Transverse colon (tissue), 4 donors: ENCODE measurements at regions not wholly inside any gene's neighbourhood (a gene's known extent, or its start where the extent isn't known, plus 50 kb on each side); places are given as distances from the start of the nearest gene placed in this dataset.

Experiments used
- DNase-seq: peaks from one replicate; pipeline ENCODE4 v3.0.0-alpha.2; 2019
- H3K27ac ChIP-seq, 4 donors: fragments of 200-600 bp; sonication (generic); 2 replicates each; pipeline ENCODE4 v1.5.1; 2016 to 2018; ENCODE audit warnings: inconsistent platforms in 4 of 4
- H3K27me3 ChIP-seq: fragments of 200-600 bp; sonication (generic); 2 replicates; pipeline ENCODE4 v1.5.1; 2017; ENCODE audit warnings: inconsistent platforms
- H3K36me3 ChIP-seq, 4 donors: fragments of 200-600 bp; sonication (generic); 2 replicates each; pipeline ENCODE4 v1.5.1; 2017 to 2019; ENCODE audit warnings: inconsistent platforms in 4 of 4
- H3K4me1 ChIP-seq, 4 donors: fragments of 200-600 bp; sonication (generic); 2 replicates each; pipeline ENCODE4 v1.5.1; 2017 to 2020; ENCODE audit warnings: inconsistent platforms in 4 of 4
- H3K4me3 ChIP-seq, 4 donors: fragments of 200-600 bp; sonication (generic); 1 replicate in 1 of 4; 2 replicates in 3 of 4; pipeline versions ENCODE4 v1.5.1 to v1.6.1; 2017 to 2019; ENCODE audit warnings: inconsistent platforms in 4 of 4
- H3K9me3 ChIP-seq, 2 donors: fragments of 200-600 bp; sonication (generic); 2 replicates each; pipeline ENCODE4 v1.5.1; 2017 to 2019; ENCODE audit warnings: inconsistent platforms in 2 of 2
- EP300 ChIP-seq: sonication (generic); formaldehyde crosslinking; IDR thresholded peaks from one replicate; pipeline ENCODE4 v1.6.1; 2017; ENCODE audit warnings: antibody characterized with exemption, low read depth
- POLR2A ChIP-seq: fragments of 450-650 bp; IDR thresholded peaks from one replicate; pipeline ENCODE4 v1.6.1; 2016; ENCODE audit warnings: antibody characterized with exemption, mild to moderate bottlenecking, moderate library complexity
- POLR2AphosphoS5 ChIP-seq, 3 donors: sonication (generic); formaldehyde crosslinking; IDR thresholded peaks; one replicate each; pipeline ENCODE4 v1.6.1; 2016; ENCODE audit warnings: antibody characterized with exemption in 3 of 3
- WGBS, 2 donors: methylation state at CpG; one replicate each; pipeline ENCODE4 v1.1.5; 2018; ENCODE audit warnings: low coverage in 1 of 2; 5-methylcytosine and 5-hydroxymethylcytosine counted together
- in situ Hi-C, 4 donors: fragments of 200-750 bp; cut with MboI; loops; one replicate each; pipeline versions ENCODE4 v1.15.0 to v1.15.1; 2017; ENCODE audit warnings: low sequenced_read_pairs in 3 of 4, low pct_ligation_motif_present in 1 of 4, low pct_unique_long_range_greater_than_20kb in 1 of 4
- intact Hi-C: fragments of 100-400 bp; cut with DNase I; formaldehyde crosslinking; loops from one replicate; pipeline ENCODE4 v1.15.1; 2023; ENCODE audit warnings: low total_unique reads
- TF ChIP-seq, protein P1 (sequence below), 5 experiments: fragments of 200-600 bp in 3 of 5; fragments of 450-650 bp in 2 of 5; sonication (generic) in 3 of 5; IDR thresholded peaks; 1 replicate in 2 of 5; 2 replicates in 3 of 5; pipeline ENCODE4 v1.5.1; 2016 to 2017; ENCODE audit warnings: antibody characterized with exemption in 5 of 5, inconsistent platforms in 3 of 5, mild to moderate bottlenecking in 2 of 5, moderate library complexity in 1 of 5

DNA sequence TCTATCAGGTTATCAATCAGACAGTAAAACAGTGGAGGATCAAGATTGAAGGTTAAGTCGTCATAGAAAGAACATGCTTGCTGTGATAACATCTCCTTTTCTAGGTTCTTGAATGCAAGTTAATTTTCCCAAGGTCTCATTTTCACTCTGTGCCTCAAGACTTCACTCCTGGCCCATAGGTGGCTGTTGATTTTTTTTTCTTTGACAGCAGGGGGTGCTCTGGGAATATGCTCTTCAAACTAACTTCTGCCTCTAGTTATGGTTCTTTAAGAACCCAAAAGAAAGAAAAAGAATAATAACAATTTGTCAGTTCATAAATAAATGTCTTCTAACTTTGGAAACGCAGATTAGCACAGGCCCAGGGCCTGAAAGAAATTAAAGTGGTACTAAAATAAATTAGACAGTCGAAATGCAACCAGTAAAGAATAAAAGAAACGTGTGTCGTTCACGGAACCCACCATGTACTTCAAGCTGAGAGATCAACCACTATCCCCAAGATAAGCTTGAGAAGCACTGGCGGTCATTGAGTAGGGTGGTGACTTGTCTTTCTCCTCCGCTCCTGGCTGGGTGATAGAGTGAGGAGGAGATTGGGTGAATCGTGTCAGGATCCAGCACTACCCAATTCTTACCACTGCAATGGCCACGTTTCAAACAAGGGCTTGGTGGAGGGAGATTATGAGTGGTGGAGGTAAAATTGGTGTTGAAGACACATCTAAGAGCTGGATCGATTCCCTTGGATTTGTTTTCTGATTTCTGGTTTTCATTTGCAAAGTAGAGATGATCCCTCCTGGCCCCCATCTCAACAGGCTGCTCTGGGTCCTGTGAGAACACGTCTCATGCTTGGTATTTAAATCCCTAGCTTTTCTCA is 93.4 kb upstream of the IRX4 start:
- Histone ChIP-seq H3K9me3 (no peaks in the 10 kb centered on the region), H3K36me3 (no peaks in the 10 kb centered on the region), H3K27me3 (no peaks in the 10 kb centered on the region), H3K27ac (no peak overlapping the region), H3K4me1 (no peaks in the 10 kb centered on the region), H3K4me3 (no peak overlapping the region)
- no peak for TF ChIP-seq POLR2AphosphoS5 (IDR thresholded peaks at IDR 0.05)
- TF ChIP-seq EP300, result no peak
- TF ChIP-seq, protein P1, sequence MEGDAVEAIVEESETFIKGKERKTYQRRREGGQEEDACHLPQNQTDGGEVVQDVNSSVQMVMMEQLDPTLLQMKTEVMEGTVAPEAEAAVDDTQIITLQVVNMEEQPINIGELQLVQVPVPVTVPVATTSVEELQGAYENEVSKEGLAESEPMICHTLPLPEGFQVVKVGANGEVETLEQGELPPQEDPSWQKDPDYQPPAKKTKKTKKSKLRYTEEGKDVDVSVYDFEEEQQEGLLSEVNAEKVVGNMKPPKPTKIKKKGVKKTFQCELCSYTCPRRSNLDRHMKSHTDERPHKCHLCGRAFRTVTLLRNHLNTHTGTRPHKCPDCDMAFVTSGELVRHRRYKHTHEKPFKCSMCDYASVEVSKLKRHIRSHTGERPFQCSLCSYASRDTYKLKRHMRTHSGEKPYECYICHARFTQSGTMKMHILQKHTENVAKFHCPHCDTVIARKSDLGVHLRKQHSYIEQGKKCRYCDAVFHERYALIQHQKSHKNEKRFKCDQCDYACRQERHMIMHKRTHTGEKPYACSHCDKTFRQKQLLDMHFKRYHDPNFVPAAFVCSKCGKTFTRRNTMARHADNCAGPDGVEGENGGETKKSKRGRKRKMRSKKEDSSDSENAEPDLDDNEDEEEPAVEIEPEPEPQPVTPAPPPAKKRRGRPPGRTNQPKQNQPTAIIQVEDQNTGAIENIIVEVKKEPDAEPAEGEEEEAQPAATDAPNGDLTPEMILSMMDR (IDR thresholded peaks at IDR 0.05), result no peak
- no peak for TF ChIP-seq POLR2A
- in situ Hi-C loops, result no loop called here
- intact Hi-C loops, result no loop called here
- no peak for DNase-seq
- 78% methylated on average over 8 to 12 of the region's 12 CpGs for whole genome bisulfite sequencing, 2 donors

DNA sequence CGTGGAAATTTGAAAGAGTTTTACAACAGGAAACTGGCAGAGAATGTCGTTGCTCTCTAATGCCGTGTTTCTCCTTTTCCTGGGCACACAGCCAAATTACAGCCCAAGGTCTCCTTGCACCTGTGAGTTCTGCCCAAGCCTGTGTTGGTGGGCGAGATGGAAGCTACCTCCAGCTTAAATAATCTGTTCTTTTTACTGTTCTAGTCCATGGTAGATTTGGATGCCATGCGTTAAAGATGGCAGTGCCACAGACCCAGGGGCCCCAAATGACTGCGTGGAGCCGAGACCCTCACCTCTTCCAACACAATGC is 92.6 kb upstream of the IRX4 start:
- WGBS, 2 donors, result 45 to 60% methylated on average over 5 to 7 of the region's 7 CpGs
- Histone ChIP-seq H3K4me3 (no peak overlapping the region), H3K27ac (no peak overlapping the region), H3K4me1 (no peaks in the 10 kb centered on the region), H3K36me3 (no peaks in the 10 kb centered on the region), H3K9me3 (no peaks in the 10 kb centered on the region), H3K27me3 (no peaks in the 10 kb centered on the region)
- in situ Hi-C loops, result no loop called here
- intact Hi-C loops, result no loop called here
- TF ChIP-seq POLR2A, result no peak
- no peak for TF ChIP-seq POLR2AphosphoS5 (IDR thresholded peaks at IDR 0.05)
- TF ChIP-seq, protein P1 (IDR thresholded peaks at IDR 0.05), result no peak
- no peak for TF ChIP-seq EP300
- peak; percentile 13 for DNase-seq

DNA sequence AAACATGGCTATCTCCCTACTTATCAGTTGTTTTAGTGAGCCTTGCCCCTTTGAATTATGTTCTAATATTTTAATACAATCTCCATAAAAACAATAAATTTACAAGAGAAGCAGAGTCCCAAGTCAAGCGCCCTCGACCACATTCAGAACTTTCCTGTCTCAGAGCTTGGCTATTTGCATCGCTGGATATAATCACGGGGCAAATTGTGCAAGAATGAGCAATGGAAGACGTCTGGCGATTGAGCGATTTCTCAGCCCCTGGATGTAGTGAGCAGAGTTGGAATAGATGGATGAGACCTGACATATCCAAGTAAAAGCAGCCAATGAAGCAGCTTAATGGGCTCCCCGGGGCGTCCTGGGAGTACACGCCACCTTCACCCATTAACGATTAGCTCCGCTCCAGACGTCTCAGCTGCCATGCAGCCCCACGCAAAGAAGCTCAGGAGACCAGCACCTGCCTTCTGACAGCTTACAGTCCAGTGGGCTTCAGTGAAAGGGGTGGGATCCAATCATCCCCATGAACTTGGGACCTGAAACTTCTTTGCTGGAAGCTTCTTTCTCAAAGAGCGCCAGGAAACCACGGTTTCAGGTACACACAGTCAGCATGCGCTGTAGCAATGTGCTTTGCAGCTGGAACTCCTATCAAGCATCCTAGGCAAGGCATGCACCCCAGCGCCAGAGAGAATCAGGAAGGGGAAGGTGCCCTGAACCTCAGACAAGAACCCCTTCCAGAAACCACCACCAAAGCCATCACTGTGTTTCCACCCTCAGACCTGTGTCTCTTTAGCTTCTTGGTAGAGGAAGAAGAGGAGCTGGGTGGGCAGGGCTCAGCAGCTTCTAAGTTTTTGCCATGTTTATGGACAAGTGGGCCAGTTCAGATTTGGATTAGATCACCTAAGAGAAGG is 92.0 kb upstream of the IRX4 start:
- TF ChIP-seq POLR2AphosphoS5 (IDR thresholded peaks at IDR 0.05) (no peak), POLR2A (no peak), EP300 (no peak)
- TF ChIP-seq, protein P1 (IDR thresholded peaks at IDR 0.05), result no peak
- Histone ChIP-seq H3K36me3 (no peaks in the 10 kb centered on the region), H3K27me3 (no peaks in the 10 kb centered on the region), H3K27ac (no peak overlapping the region), H3K9me3 (no peaks in the 10 kb centered on the region), H3K4me1 (no peaks in the 10 kb centered on the region), H3K4me3 (no peak overlapping the region)
- in situ Hi-C loops, result no loop called here
- no peak for DNase-seq
- WGBS, 2 donors, result 86 to 94% methylated on average over 12 to 18 of the region's 18 CpGs
- intact Hi-C loops, result no loop called here

DNA sequence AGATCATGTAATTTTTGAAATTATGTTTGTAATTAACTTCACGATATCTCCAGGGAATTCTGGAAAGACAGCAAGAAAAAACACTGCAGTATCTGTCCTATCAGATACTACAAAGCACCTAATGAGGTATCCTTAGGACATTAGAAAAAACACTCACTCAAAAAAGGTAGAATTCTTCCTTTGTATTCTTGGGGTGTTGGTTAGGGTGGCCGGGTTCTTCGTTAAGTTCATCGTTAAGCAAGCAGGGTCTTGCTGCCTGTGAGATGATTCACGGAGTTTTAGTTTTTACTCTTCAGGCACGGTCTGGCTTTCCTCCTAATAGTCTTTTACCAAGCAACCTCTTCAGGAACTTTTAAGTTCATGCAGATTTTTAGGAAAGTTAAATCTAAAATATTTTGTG is 91.4 kb upstream of the IRX4 start:
- 87 to 88% methylated on average over 6 of the region's 6 CpGs for WGBS, 2 donors
- Histone ChIP-seq H3K27ac (no peak overlapping the region), H3K4me1 (no peaks in the 10 kb centered on the region), H3K36me3 (no peaks in the 10 kb centered on the region), H3K4me3 (no peak overlapping the region), H3K27me3 (no peaks in the 10 kb centered on the region), H3K9me3 (no peaks in the 10 kb centered on the region)
- TF ChIP-seq POLR2A (no peak), EP300 (no peak), POLR2AphosphoS5 (IDR thresholded peaks at IDR 0.05) (no peak)
- TF ChIP-seq, protein P1 (IDR thresholded peaks at IDR 0.05), result no peak
- in situ Hi-C loops, result no loop called here
- intact Hi-C loops, result no loop called here
- no peak for DNase-seq
